ELF-1 (cell line): ENCODE measurements at regions not wholly inside any gene's neighbourhood (a gene's known extent, or its start where the extent isn't known, plus 50 kb on each side); places are given as distances from the start of the nearest gene placed in this dataset.
"Not testable (repeated sequence)": the region's sequence is repeated elsewhere in the genome, so short reads cannot be mapped to it uniquely, and the experiment has no call there.

Experiments
- DNase-seq: peaks from one replicate; pipeline ENCODE4 v3.0.0-alpha.2; 2016; ENCODE audit warnings: low read depth, low spot score

DNA sequence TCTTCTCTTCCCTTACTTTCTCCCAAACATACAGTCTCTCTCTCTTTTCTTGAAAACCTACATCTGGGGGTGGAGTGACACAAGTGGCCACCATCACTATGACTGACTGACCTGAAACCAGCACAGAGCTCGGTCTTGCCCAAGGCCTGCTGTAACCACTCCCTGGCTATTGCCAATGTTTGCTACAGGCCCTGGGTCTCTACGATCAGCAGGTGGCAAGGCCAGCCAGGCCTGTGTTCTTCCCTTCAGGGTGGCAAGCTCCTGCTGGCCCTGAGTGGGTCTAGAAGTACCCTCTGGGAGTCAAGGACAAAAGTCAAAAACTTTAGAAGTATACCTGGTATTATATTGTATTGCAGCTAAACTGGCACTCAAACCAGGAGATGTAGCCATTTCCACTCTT lies 140.9 kb upstream of the TGFBR2 start:
- no peak for DNase-seq

DNA sequence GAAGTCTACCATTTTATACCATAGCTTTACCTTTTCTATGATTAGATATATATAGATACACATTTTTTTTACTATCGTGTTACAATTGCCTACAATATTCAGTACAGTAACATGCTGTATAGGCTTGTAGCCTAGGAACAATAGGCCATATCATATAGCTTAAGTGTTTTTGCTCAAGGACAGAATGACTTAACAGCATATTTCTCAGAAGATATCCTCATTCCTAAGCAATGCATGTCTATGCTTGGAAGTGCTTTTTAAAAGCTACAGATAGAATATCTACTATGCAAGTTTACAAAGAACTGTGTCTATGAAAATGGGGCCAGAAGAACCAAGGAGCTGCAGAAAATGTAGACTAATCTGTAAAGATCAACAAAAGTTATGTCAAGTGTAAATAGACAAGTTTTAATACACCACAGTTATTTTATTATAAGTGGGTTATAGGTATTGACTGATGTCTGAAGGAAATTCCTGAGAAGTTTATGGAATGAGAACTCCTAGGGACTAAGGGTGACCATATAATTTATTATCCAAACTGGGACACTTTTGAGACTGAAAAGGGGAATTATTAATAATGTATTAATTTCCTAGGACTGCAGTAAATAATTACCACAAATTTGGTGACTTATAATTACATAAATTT lies 138.7 kb upstream of the TGFBR2 start:
- no peak for DNase-seq

DNA sequence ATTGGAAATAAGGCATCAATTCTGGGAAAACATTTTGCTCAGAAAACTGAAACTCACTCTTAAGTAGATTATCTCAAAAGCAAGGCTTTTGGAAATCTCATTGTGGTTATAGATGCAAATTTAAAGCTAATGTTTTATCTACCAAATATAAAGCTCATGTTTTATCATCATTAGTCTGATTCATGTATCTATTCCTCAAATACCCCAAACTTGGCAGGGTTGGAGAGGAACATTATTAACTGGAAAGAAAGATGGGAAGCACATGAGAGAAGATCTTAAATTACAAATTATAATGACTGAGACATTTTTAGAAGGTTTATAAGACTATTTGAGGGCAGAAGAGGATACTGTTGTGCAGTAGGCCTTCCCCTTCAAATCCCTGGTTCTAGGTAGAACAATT lies 137.3 kb upstream of the TGFBR2 start:
- no peak for DNase-seq

DNA sequence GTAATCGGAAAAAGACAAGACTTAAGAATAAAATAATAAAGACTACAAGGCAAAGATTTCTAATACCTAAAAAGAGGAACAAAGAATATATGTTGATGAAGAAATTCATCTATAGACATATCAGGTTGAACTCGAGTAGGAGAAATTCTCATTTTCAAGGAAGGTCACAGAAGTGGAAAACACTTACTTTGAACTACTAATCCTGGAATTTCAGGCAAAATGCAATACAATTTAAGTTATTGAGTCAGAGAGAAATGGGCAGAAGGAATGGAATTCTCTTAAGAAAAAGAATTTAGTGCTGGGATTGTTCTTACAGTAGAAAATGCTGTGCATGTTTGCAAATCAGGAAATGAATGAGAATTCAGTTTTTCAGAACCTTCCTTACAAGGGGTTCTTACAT lies 135.9 kb upstream of the TGFBR2 start:
- DNase-seq, result no peak

DNA sequence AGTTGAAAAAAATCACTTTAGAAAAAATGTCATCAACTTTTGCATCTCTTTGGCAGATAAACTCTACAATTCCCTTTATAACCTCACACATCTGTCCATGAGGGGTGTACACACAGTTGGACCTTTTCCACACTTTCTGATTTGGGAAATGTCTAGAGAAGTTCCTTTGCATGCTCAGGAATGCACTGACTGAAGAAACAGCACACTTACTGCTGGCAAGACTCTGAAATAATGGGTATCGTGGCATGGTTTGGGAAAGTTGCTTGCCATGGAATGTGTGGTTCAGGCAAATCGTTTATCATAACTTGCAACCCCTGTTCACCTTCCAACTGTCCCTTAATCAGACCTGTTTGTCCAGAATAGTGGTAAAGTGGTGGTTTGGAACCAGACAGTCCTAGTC lies 135.3 kb upstream of the TGFBR2 start:
- DNase-seq, result no peak

DNA sequence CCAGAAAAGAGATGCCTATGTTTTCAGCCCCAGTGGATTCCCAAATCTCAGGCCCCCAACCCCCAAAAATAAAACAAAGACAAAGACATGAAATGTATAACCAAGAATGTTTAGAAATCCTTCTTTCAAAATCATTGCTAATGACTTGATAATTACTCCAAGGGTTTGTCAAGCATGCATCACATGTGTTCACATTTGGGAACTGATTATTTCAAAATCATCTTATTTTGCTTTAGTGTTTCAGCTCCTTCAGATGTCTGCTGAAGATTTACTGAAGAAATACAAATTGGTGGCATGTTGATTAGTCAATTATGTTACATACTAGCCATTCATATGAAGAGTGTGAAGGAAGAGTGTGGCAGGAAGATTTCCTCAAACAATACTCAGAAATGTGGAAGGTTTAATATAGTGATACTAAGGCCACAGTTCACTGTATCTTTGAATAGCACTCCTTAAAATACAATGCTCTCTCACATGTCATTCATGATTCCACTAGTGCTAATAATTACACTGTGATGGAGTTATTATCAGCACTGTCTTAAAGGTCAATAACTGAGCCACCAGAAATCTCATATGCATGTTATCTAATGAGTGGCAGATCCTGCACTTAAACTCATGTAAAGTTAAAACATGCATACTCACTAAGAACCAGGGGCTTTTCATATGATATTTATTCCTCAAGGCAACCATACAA lies 134.5 kb upstream of the TGFBR2 start:
- DNase-seq, result no peak

DNA sequence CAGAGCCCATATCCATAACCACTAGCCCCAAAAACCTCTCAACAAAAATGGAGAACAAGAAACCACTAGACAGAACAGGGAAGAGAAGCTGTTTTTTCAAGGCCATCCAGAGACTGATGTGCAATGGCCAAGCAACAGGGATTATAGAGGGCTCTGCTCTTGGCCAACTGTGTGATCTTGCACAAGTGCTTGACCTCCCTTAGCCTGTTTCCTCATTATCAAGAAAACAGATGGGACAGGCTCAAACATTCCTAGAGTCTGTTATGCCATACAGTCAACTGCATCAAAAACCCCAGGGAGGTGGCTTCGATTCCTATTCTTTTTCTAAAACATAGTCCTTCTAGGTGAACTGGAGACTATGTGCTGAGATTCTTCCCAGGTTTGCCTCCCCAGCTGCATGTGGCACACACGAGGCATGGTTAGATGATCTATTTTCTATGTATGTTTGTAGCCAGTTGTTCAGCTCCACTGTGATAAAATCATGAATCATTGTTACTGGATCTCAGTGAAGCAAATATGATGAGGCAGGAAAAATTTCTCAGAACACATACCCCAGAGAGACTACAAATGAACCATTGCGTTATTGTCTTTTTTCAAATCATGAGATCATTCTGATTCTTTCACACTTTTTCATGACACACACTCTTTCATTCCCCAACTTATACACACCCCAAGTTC lies 132.9 kb upstream of the TGFBR2 start:
- no peak for DNase-seq

DNA sequence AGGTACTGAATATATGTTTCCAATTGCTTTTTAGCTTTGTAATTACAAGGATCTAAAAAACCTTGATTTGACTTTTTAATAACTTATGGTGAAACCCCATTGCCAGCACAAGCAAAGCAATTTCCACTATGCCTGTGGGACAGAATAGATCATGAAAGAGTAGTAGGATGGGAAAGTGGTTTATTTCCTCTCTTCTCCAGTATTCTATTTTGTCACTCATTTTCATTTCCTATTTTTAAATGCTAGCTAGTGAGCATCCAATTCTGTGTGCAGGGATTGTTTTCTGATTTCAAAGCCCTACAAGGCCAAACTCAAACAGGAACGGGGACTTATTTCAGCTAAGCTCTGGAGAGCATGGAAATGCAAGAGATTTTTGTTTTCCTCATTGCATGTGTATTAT lies 132.0 kb upstream of the TGFBR2 start:
- DNase-seq, result no peak

DNA sequence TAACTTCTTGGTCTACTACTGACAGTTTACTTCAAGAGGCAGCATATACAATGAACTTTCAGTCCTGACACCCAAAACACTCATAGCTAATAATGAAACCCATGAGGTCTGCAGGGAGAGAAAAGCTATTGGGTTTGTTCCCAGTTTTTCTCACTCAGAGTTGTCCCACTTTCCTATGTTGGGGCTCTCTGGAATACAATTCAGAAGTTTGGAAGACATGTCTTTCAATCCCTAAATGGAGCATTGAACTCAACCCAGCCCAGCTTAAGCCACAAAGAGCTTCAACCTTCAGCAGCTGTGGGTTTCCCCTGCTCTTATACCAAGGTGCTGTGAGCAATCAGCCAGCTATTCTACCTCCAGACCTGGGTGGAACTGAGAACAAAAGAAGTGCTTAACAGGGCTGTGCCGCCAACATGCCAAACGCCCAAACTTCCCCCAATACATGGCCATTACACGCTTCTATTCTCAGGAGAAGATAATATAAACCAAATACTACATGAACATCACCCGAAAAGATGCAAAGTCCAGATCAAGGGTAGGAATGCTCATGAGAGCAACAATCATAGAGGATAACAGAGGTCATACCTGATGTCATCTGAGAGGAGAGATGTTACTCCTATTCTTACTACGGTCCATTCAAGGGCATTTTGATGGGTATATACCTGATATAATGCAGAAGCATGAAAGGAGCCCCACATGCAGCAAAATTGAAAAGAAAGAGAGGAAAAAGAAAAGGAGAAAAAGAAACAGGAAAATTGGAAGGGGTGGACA lies 131.2 kb upstream of the TGFBR2 start:
- DNase-seq, result no peak

DNA sequence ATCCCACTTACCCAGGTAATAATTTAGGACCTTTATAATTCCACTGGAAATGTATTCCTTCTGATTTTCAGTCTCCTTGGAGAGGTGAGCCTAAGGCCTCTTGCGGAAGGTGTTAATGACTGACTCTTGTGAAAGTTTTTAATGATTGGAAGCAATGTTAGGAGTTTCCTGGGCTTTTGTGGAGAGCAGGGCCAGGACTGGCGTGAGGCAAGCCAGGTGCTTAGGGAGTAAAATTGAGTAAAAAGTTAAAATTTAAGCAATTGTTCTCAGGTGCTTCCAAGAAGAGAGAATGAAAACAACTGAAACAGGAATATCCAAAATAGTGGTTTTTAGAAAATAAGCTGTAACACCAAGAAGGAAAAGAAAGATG lies 130.6 kb upstream of the TGFBR2 start:
- no peak for DNase-seq

DNA sequence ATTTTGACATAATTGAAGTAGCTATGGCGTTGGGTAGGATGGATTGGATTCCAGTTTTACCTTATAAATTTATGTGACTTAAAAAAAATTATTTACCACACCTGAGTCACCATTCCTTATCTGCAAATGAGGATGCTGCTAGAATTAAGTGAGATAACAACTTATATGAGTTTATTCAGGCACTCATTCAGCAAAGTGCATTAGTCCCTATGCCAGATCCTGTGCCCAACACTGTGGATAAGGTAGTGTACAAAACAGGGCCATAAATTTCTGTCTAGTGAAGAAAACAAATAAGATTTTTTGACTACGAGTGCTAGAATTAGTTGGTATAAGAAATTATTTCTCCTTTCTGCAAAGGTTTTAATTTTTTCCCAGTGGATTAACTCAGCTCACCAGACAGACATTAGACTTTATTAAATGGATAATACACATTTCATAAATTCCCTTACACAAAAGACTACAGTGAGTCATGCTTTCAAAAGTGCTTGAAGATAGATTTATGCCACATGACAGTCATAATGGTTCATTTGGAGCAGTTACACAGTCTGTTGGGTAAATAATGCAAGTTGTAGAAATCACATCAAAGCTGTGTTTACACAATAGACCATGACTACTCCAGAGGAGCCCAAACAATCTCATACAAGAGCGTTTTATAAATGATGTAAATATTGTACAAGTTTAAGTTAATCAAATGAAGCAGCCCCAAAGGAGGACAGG lies 129.9 kb upstream of the TGFBR2 start:
- DNase-seq, result no peak

DNA sequence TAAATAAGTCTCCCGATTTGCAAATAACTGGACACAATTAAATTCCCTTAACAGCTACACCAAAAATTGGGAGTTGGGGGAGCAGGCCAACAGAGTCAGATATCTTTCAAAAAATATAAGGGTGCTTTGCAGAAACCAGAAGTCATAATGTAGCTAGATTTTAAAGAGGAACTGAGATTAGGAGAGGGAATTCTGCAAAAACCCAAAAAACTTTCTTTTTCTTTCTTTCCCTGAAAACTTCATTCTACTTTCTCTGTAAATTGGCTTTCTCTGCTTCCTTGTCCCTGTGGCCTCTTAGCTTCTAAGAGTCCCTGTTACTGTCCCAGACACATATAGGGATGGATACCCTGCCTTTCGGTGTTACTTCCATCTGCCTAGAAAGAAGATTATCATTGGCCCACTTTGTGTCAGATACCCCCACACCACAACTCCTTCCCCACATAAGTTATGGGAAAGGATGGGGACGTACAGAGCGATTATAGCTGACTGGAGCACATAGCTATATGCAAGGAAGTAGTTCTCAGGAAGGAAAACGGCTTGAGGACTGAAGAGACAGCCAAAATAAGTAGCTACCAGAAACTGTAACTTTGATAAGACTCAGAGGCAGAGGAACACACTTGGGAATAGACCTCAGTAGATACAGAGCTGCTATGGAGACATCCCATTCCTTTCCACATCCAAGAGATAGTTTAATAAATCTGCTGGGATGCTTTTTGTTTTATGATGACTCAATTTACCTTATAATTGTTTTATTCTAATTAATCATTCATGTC lies 129.1 kb upstream of the TGFBR2 start:
- no peak for DNase-seq

DNA sequence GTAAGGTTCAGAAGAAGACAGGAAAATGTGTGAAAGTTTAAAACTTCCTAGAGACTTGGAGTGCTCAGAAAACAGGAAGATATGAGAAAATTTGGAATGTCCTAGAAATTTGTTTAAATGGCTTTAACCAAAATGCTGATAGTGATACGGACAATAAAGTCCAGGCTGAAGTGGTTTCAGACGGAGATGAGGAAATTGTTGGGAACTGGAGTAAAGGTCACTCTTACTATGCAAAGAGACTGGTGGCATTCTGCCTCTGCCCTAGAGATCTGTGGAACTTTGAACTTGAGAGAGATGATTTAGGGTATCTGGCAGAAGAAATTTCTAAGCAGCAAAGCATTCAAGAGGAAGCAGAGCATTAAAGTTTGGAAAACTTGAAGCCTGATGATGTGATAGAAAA lies 126.7 kb upstream of the TGFBR2 start:
- DNase-seq, result not testable (repeated sequence)

DNA sequence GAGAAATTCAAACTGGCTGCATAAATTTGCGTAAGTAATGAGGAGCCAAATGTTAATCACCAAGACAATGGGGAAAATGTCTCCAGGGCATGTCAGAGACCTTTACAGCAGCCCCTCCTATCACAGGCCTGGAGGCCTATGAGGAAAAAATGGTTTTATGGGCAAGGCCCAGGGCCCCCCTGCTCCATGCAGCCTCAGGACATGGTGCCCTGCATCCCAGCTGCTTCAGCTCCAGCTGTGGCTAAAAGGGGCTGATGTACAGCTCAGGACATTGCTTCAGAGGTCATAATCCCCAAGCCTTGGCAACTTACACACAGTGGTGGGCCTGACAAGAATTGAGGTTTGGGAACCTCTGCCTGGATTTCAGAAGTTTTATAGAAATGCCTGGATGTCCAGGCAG lies 126.2 kb upstream of the TGFBR2 start:
- DNase-seq, result not testable (repeated sequence)

DNA sequence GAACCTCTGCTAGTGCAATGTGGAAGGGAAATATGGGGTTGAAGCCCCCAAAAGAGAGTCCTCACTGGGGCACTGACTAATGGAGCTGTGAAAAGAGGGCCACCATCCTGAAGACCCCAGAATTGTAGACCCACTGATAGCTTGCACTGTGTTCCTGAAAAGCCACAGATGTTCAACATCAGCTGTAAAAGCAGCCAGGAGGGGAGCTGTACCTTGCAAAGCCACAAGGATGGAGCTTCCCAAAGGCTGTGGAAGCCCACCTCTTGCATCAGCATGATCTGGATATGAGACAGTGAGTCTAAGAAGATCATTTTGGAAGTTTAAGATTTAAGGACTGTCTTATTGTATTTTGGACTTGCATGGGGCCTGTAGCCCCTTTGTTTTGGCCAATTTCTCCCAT lies 125.8 kb upstream of the TGFBR2 start:
- no peak for DNase-seq

DNA sequence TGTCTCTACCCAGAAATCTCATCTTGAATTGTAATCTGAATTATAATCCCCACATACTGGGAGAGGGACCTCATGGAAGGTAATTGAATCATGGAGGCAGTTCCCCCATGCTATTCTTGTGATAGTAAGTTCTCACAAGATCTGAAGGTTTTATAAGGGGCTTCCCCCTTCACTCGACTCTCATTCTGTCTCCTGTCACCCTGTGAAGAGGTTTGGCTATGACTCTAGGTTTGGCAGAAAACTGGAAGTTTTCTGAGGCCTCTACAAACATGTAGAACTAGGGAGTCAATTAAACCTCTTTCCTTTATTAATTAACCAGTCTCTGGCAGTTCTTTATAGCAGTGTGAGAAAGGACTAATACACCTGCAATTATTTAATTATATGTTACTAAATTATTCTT lies 125.2 kb upstream of the TGFBR2 start:
- no peak for DNase-seq

DNA sequence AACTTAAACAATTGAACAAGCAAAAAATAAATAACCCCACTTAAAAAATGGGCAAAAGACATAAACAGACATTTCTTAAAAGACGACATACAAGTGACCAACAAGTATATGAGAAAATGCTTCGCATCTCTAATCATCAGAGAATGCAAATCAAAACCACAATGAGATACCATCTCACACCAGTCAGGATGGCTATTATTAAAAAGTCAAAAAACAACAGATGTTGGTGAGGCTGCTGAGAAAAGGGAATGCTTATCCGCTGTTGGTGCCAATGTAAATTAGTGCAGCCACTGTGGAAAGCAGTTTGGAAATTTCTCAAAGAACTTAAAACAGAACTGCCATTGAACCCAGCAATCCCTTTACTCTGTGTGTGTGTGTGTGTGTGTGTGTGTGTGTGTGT lies 122.2 kb upstream of the TGFBR2 start:
- DNase-seq, result not testable (repeated sequence)

DNA sequence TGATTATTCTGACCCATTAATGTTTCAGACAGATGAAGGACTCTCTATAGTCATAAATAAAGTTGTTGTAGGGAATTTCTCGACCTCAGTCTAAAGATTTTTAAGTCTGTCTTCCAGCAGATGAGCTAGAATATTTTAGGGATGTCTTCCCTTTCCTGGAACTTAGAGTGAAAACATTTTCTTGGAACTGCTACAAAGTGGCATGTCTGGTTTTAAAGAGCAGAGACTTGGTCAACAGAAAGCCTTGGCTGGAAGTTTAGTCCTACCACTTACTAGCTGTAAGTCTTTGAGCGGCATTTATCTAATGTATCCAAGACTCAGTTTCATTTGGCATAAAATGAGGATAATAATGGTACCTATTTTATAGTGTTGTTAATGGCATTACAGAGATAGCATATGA lies 120.0 kb upstream of the TGFBR2 start:
- no peak for DNase-seq

DNA sequence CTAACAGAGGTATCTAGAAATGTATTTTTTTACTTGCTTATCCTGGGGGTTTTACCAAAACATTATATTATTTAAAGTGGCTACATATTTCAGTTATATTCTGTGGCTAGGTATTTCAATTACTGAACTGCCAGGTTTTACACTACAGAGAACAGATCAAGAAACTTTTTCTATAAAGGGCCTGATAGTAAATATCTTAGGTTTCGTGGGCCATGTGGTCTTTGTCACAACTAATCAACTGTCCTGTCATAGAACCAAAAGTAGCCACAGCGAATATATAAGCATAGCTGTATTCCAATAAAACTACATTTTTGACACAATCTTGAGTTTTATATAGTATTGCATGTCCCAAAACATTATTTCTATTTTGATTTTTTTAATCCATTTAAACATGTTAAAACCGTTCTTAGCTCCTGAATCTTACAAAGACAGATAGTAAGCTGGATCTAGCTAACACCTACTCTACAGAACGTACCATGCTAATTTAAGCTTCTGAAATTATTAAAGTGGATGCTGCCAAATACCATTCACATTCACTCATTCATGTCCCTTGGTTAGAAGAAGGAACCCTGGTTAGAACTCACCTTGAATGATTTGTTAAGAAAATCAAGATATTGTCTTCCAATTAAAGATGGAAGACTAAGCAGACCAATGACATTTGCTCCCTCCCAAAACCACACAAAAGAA lies 118.2 kb upstream of the TGFBR2 start:
- DNase-seq, result no peak
